GM12878 (cell line): ENCODE measurements at regions not wholly inside any gene's neighbourhood (a gene's known extent, or its start where the extent isn't known, plus 50 kb on each side); places are given as distances from the start of the nearest gene placed in this dataset.
"Not testable (repeated sequence)": the region's sequence is repeated elsewhere in the genome, so short reads cannot be mapped to it uniquely, and the experiment has no call there.

Experiments used
- ATAC-seq: fragments of 200-7000 bp; cut with Tn5 transposase; 3 replicates; pipeline ENCODE4 v1.9.1; 2020; ENCODE audit warnings: mild to moderate bottlenecking, moderate library complexity
- BruUV-seq: library from RNA; stranded (reverse); fragments of 400-500 nt; replicated peaks from 2 replicates; lab custom pipeline; 2021; lab: Mats Ljungman, UMichigan
- CTCF ChIA-PET: fragments of 300-600 bp; sonication (Branson Sonifier 250); formaldehyde crosslinking; extraction: SDS; loops from one replicate; lab custom pipeline; 2021; ENCODE audit warnings: inconsistent platforms; lab: Yijun Ruan, JAX
- POLR2A ChIA-PET: fragments of 350-600 bp; formaldehyde crosslinking; extraction: SDS; loops from one replicate; lab custom pipeline; 2021; ENCODE audit warnings: inconsistent platforms; lab: Charles Lee
- RAD21 ChIA-PET: fragments of 300-600 bp; sonication (Branson Sonifier 250); formaldehyde crosslinking; loops from one replicate; lab custom pipeline; 2023; ENCODE audit warnings: antibody characterized with exemption; ENCODE audit not compliant: unreplicated experiment; lab: Charles Lee
- SMC1A ChIA-PET: fragments of 300-600 bp; sonication (Branson Sonifier 250); formaldehyde crosslinking; loops from one replicate; lab custom pipeline; 2023; ENCODE audit not compliant: unreplicated experiment, uncharacterized antibody; lab: Charles Lee
- DNase-seq: peaks from one replicate; pipeline ENCODE4 v3.0.0-alpha.2; 2011; ENCODE audit warnings: low read depth, low spot score
- FAIRE-seq: peaks from 3 replicates; lab custom pipeline; 2011; peaks lifted over from hg19 to GRCh38; lab: Jason Lieb, UNC
- H2AFZ ChIP-seq: 2 replicates; pipeline ENCODE4 v1.6.0; 2011; ENCODE audit warnings: low read depth, low read length, control low read depth; ENCODE audit not compliant: control insufficient read depth
- H3K27ac ChIP-seq: 2 replicates; pipeline ENCODE4 v1.5.1; 2011; ENCODE audit warnings: control low read depth; ENCODE audit not compliant: control insufficient read depth, insufficient read depth
- H3K27me3 ChIP-seq, 2 experiments: replicated peaks in 1 of 2; 2 replicates each; pipeline versions ENCODE4 v1.6.0 to v1.6.1; 2011; ENCODE audit warnings: low read length in 1 of 2; ENCODE audit not compliant: control insufficient read depth in 2 of 2, insufficient read depth in 2 of 2
- H3K36me3 ChIP-seq, 2 experiments: 2 replicates each; pipeline ENCODE4 v1.5.1; 2011; ENCODE audit warnings: low read length in 1 of 2; ENCODE audit not compliant: control insufficient read depth in 2 of 2, insufficient read depth in 2 of 2
- H3K4me1 ChIP-seq: 2 replicates; pipeline ENCODE4 v1.6.1; 2011; ENCODE audit warnings: mild to moderate bottlenecking, low read length, moderate library complexity, mixed read lengths; ENCODE audit not compliant: control insufficient read depth, insufficient read depth
- H3K4me2 ChIP-seq: 2 replicates; pipeline ENCODE4 v1.6.0; 2011; ENCODE audit warnings: control low read depth; ENCODE audit not compliant: control insufficient read depth, insufficient read depth
- H3K4me3 ChIP-seq: fragments of 200-600 bp; sonication (generic); 2 replicates; pipeline ENCODE4 v1.5.1; 2016
- H3K79me2 ChIP-seq: 2 replicates; pipeline ENCODE4 v1.6.0; 2011; ENCODE audit warnings: low read length; ENCODE audit not compliant: control insufficient read depth, insufficient read depth
- H3K9ac ChIP-seq: 2 replicates; pipeline ENCODE4 v1.8.0; 2011; ENCODE audit warnings: low read length, control low read depth, mixed read lengths; ENCODE audit not compliant: control insufficient read depth, insufficient read depth
- H3K9me3 ChIP-seq: replicated peaks from 3 replicates; pipeline ENCODE4 v1.5.1; 2011; ENCODE audit warnings: mild to moderate bottlenecking, low read length; ENCODE audit not compliant: control insufficient read depth, insufficient read depth
- H4K20me1 ChIP-seq: 2 replicates; pipeline ENCODE4 v1.6.0; 2011; ENCODE audit not compliant: control insufficient read depth, insufficient read depth
- CHD1 ChIP-seq: IDR thresholded peaks from 2 replicates; pipeline ENCODE4 v1.6.1; 2012; ENCODE audit warnings: low read depth, low read length, improper control_type of control experiment
- EZH2 ChIP-seq: IDR thresholded peaks from 2 replicates; pipeline ENCODE4 v1.6.1; 2012; ENCODE audit warnings: low read depth, mild to moderate bottlenecking, control low read depth, inconsistent platforms, low read length, borderline replicate concordance; ENCODE audit not compliant: control insufficient read depth
- FOS ChIP-seq: IDR thresholded peaks from 3 replicates; pipeline ENCODE4 v1.6.1; 2011; ENCODE audit warnings: borderline replicate concordance; ENCODE audit not compliant: insufficient read length; ENCODE audit errors: extremely low read depth
- HDAC6 ChIP-seq: fragments of 200-600 bp; sonication (generic); IDR thresholded peaks from one replicate; pipeline ENCODE4 v1.8.0; 2017; ENCODE audit warnings: antibody characterized with exemption; ENCODE audit not compliant: unreplicated experiment
- MEF2B ChIP-seq: fragments of 450-650 bp; IDR thresholded peaks from 2 replicates; pipeline ENCODE4 v1.6.1; 2018; ENCODE audit warnings: mild to moderate bottlenecking, moderate library complexity; ENCODE audit not compliant: partially characterized antibody, poor library complexity, severe bottlenecking
- NFXL1 ChIP-seq: fragments of 450-650 bp; IDR thresholded peaks from 2 replicates; pipeline ENCODE4 v1.6.1; 2017; ENCODE audit warnings: antibody characterized with exemption, mild to moderate bottlenecking, borderline replicate concordance
- ZBED1 ChIP-seq: IDR thresholded peaks from 2 replicates; pipeline ENCODE4 v1.6.1; 2016; ENCODE audit warnings: borderline replicate concordance
- WGBS: methylation state at CpG from one replicate; pipeline ENCODE4 v1.1.6; 2016; ENCODE audit warnings: low lambda C conversion rate; ENCODE audit not compliant: insufficient replicate concordance, insufficient coverage; ENCODE audit errors: missing lambda C conversion rate; 5-methylcytosine and 5-hydroxymethylcytosine counted together
- in situ Hi-C: fragments of 300-500 bp; cut with MboI; formaldehyde crosslinking; loops from 9 replicates; pipeline ENCODE4 v1.14.3; 2018; ENCODE audit warnings: mixed read lengths
- intact Hi-C: fragments of 100-400 bp; cut with micrococcal nuclease; formaldehyde crosslinking; loops from one replicate; pipeline ENCODE4 v1.14.2; 2022; ENCODE audit not compliant: unreplicated experiment
- TF ChIP-seq, protein P1 (sequence below), 3 experiments: IDR thresholded peaks in 2 of 3; conservative IDR thresholded peaks in 1 of 3; 2 replicates each; pipeline ENCODE4 v1.5.1; 2011; ENCODE audit warnings: low read depth in 3 of 3, low read length in 3 of 3, mild to moderate bottlenecking in 3 of 3, control low read depth in 2 of 3, moderate library complexity in 2 of 3, inconsistent platforms in 1 of 3, mixed read lengths in 1 of 3; ENCODE audit not compliant: control insufficient read depth in 2 of 3, insufficient read depth in 1 of 3; ENCODE audit errors: extremely low read depth in 1 of 3

DNA sequence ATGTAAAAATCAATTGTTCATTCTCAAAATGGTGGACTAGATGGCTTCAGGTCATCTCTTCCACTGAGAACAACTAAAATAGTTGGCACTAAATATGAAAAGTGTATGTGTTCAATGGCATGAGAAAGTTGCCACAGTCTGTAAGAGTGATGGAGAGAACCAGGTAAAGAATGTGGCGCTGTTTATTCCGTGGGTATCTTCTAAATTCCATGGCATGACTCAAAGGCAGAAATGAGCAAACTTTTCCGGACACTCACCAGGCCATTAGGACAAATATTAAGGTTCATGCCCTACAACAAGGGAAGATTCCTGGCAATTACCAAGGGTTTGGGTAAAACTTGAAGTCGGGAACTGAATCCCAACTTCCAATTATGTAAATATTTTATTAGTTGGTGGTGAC lies 825.4 kb upstream of the CDH6 start:
- FAIRE-seq (no peak), ATAC-seq (no peak), DNase-seq (no peak)
- 35% methylated on average over 4 of the region's 4 CpGs for WGBS
- ChIA-PET SMC1A (no interaction called here), POLR2A (no interaction called here), RAD21 (no interaction called here), CTCF (no interaction called here)
- Histone ChIP-seq H3K9ac (no peak overlapping the region), H2AFZ (no peak overlapping the region), H3K4me3 (no peak overlapping the region), H3K36me3 (no peaks in the 10 kb centered on the region), H3K4me1 (no peaks in the 10 kb centered on the region), H3K27ac (no peak overlapping the region), H3K79me2 (no peaks in the 10 kb centered on the region), H3K9me3 (no peaks in the 10 kb centered on the region), H3K4me2 (no peak overlapping the region), H3K27me3 (no peaks in the 10 kb centered on the region), H4K20me1 (no peaks in the 10 kb centered on the region)
- in situ Hi-C loops (no loop called here), intact Hi-C loops (no loop called here)
- BruUV-seq = no TSS peak
- no peak for TF ChIP-seq HDAC6
- TF ChIP-seq CHD1 = no peak
- no peak for TF ChIP-seq FOS
- TF ChIP-seq MEF2B = no peak
- no peak for TF ChIP-seq NFXL1
- TF ChIP-seq, protein P1, sequence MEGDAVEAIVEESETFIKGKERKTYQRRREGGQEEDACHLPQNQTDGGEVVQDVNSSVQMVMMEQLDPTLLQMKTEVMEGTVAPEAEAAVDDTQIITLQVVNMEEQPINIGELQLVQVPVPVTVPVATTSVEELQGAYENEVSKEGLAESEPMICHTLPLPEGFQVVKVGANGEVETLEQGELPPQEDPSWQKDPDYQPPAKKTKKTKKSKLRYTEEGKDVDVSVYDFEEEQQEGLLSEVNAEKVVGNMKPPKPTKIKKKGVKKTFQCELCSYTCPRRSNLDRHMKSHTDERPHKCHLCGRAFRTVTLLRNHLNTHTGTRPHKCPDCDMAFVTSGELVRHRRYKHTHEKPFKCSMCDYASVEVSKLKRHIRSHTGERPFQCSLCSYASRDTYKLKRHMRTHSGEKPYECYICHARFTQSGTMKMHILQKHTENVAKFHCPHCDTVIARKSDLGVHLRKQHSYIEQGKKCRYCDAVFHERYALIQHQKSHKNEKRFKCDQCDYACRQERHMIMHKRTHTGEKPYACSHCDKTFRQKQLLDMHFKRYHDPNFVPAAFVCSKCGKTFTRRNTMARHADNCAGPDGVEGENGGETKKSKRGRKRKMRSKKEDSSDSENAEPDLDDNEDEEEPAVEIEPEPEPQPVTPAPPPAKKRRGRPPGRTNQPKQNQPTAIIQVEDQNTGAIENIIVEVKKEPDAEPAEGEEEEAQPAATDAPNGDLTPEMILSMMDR (IDR thresholded peaks at IDR 0.05 in 2 of 3, conservative IDR thresholded peaks at IDR 0.05 in 1 of 3; ENCODE audit: control insufficient read depth in 2 of 3, extremely low read depth in 1 of 3, insufficient read depth in 1 of 3, low read depth in 3 of 3, low read length in 3 of 3) = no peak
- TF ChIP-seq ZBED1 = no peak
- TF ChIP-seq EZH2 = no peak

DNA sequence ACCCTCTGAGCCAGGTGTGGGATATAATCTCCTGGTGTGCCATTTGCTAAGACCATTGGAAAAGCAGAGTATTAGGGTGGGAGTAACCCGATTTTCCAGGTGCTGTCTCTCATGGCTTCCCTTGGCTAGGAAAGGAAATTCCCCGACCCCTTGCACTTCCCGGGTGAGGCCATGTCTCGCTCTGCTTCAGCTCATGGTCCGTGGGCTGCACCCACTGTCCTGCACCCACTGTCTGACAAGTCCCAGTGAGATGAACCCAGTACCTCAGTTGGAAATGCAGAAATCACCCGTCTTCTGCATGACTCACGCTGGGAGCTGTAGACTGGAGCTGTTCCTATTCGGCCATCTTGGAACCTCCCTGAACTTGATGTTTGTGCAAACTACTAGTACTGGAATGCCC lies 828.5 kb upstream of the CDH6 start:
- SMC1A ChIA-PET, POLR2A ChIA-PET, BruUV-seq, H3K27ac ChIP-seq, H2AFZ ChIP-seq, CTCF ChIA-PET, H3K79me2 ChIP-seq, FAIRE-seq, ATAC-seq, H4K20me1 ChIP-seq, intact Hi-C loops, RAD21 ChIA-PET, H3K36me3 ChIP-seq, H3K4me1 ChIP-seq, H3K9me3 ChIP-seq, H3K27me3 ChIP-seq, H3K4me2 ChIP-seq, DNase-seq, H3K9ac ChIP-seq, in situ Hi-C loops, H3K4me3 ChIP-seq: not testable (repeated sequence)
- WGBS = 41% methylated on average over 8 of the region's 8 CpGs
